ENCODE measurements at regions not wholly inside any gene's neighbourhood (a gene's known extent, or its start where the extent isn't known, plus 50 kb on each side); places are given as distances from the start of the nearest gene placed in this dataset.

DNA sequence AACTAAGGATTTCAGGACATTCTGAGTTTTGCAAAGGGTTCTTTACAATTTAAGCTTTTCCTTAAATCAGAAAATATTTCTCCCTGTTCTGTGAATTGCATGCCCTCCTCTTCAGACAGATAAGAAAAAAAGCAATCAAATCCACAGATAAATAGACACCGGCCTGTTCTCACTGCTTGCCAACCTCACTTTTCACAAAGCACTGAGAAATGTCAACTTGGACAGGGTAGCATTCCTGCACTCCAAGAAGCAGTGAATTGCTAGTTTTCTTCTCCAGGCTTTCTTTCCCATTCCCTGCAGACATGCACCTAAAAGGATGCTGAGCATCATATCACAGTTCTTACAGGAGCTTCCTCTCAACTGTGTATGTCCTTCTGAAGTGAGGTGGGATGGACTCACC is 226.0 kb downstream of the CHRM3 start:
- TF ChIP-seq EZH2 (IDR thresholded peaks at IDR 0.05; ENCODE audit: low read length, unreplicated experiment), result no peak
- TF ChIP-seq, protein P1, sequence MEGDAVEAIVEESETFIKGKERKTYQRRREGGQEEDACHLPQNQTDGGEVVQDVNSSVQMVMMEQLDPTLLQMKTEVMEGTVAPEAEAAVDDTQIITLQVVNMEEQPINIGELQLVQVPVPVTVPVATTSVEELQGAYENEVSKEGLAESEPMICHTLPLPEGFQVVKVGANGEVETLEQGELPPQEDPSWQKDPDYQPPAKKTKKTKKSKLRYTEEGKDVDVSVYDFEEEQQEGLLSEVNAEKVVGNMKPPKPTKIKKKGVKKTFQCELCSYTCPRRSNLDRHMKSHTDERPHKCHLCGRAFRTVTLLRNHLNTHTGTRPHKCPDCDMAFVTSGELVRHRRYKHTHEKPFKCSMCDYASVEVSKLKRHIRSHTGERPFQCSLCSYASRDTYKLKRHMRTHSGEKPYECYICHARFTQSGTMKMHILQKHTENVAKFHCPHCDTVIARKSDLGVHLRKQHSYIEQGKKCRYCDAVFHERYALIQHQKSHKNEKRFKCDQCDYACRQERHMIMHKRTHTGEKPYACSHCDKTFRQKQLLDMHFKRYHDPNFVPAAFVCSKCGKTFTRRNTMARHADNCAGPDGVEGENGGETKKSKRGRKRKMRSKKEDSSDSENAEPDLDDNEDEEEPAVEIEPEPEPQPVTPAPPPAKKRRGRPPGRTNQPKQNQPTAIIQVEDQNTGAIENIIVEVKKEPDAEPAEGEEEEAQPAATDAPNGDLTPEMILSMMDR (conservative IDR thresholded peaks at IDR 0.05; ENCODE audit: low read depth, low read length), result no peak

Data from PC-3 (cell line).